Islet precursor cell (in vitro differentiated cells): ENCODE measurements at regions not wholly inside any gene's neighbourhood (a gene's known extent, or its start where the extent isn't known, plus 50 kb on each side); places are given as distances from the start of the nearest gene placed in this dataset.
"Not testable (repeated sequence)": the region's sequence is repeated elsewhere in the genome, so short reads cannot be mapped to it uniquely, and the experiment has no call there.

Experiments
- DNase-seq: peaks from one replicate; pipeline ENCODE4 v3.0.0-alpha.2; 2018

DNA sequence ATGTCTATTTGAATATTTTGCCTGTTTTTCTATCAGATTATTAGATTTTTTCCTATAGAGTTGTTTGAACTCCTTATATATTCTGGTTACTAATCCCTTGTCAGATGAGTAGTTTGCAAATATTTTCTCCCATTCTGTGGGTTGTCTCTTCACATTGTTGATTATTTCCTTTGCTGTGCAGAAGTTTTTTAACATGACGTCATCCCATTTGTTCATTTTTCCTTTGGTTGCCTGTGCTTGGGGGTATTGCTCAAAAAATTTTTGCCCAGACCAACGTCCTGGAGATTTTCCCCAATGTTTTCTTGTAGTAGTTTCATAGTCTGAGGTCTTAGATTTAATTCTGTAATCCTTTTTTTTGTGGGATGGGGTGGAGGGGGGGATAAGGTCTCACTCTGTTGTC is 168.7 kb upstream of the NFIA start:
- DNase-seq, result not testable (repeated sequence)

DNA sequence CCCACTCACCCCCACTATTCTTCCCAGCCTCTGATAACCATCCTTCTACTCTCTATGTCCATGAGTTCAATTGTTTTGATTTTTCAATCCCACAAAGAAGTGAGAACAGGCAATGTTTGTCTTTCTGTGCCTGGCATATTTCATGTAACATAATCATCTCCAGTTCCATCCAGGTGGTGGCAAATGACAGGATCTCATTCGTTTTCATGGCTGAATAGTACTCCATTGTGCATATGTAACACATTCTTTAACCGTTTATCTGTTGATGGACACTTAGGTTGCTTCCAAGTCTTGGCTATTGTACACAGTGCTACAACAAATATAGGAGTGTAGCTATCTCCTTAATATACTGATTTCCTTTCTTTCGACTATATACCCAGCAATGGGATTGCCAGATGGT is 169.3 kb upstream of the NFIA start:
- no peak for DNase-seq

DNA sequence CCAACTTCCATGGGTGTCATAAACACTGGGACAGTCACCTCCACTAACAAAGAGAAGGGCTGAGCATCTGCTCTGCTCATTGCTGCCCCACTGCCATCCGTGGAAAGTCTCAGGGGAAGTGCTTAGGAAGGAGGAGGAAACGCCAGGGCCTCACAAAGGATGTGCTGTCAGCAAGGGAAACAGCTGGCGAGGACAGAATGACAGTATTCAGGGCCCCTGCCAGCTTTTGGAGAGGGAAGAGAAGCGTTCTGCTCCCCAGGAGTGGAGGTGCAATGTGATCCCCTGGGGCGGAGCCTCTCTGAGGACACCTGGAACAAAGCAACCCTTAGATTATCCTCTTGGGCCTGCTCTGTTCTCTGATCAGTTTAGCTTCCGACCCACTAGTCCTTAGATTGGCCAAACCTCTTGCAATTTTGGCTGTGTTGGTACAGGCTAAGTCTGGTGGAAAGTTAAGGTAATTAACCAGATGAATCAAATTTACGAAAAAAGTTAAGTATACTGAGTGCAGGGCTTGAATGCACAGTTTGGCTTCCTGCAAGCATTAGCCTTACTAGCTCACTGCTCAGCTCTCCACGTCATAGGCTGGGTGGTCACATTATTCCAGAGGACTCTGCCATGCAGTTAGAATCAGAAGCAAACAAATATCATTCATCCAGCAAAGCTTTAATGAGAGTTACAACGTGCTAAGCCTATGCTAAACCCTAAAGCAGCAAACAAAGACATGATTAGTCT is 170.2 kb upstream of the NFIA start:
- no peak for DNase-seq

DNA sequence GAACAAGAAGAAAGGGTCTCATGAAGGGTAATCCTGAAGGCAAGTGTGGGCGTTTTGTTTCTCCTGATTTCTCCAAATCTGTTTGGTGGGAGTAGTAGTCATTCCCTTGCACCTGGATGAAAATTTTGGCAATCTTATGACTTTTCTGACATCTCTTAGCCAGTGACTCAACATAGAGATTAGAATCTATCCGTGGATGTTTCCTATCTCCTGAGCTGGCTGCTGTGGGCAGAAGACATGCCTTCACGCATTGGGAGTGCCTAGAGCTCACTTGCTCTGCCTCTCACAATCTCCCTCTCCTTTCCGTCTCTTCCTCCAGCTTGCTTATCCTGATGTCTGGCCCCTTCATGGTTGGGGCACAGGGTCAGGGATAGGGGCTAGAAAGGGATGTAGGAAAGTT is 174.2 kb upstream of the NFIA start:
- no peak for DNase-seq

DNA sequence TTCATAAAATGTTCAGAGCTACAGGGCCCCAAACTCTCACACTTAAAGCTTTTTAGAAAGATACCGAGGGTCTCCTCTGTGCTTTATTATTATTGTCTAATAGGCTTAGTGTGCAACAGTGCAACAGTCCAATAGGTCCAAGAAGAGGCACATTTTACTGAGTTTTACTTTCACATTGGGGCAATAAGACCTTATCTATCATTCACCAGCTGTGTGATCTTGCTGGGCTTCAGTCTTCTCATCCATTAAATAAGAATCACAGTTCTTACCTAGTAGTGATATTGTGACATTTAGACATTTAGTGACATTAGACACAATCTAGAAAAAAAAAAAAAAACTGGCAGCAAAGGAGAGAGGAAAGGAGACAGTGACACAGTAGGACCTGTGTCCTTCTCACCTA is 175.8 kb upstream of the NFIA start:
- no peak for DNase-seq

DNA sequence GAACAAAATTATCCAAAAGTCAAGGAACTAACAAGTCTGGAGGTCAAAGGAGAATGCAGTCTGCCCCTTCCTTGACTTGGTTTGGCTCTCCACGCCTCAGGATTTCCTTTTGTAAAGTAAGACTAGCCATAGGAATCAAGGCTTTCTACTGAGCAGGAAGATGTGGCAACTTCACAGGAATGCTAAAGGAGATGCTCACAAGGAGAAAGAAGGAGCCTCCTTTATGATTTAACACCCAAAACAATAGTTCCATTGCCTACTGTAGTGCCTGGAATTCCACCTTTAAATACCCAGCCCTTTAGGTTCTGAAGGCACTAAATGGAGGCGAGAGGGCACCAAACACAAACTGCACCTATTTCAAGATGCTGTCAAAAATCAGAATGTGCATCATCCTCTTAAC is 176.3 kb upstream of the NFIA start:
- no peak for DNase-seq

DNA sequence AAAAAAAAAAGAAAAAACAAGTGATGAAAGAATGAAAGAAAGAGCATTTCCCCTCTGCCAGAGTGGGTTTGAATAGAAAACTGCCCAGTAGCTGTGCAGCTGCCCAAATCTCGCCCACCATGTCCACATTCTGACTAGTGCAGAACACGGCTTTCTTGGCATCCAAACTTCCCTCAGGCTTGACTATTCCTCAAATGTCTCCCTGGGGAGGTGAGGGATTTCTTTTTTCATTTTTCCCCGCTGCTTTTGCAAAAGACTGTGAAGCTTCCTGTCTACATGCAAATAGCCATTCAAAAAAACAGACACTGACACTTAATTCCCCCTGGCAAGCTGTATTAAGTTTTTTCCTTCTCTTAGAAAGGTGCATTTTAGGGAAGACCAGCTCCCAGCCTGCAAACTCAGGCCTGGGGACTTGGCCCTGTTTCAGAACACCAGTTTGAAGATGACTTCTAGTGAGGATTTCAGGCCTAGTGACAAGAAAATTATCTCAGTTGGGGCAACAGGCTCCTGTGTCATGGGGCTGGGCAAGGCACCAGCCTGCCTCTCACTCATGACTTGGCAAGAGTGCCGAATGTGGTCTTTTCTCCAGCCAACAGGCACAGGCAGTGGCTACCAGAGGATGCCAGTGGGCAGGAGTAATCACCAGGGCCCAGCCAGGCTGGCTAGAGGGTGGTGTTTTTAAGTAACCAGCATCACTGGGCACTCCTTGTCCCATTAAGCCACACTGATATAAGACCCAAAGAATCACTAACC is 178.1 kb upstream of the NFIA start:
- no peak for DNase-seq

DNA sequence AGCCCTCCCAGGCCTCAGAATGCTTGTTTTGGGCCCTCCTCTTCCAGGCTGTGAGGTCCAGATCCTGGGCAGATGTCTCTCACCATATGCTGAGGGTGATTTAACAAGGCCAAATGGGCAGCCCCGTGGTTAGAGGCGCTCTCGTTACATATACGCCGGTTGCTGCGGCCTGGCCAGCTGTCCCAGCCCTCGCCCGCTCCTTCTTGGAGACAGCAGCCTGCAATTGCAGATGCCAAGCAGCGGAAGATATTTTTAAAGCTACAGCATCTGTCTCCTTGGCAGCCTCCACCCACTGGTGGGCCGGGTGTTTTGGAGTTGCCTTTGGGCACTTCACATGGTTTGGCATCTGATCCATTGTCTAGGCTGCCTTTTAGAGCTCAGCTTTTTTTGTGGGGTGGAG is 178.8 kb upstream of the NFIA start:
- DNase-seq, result no peak

DNA sequence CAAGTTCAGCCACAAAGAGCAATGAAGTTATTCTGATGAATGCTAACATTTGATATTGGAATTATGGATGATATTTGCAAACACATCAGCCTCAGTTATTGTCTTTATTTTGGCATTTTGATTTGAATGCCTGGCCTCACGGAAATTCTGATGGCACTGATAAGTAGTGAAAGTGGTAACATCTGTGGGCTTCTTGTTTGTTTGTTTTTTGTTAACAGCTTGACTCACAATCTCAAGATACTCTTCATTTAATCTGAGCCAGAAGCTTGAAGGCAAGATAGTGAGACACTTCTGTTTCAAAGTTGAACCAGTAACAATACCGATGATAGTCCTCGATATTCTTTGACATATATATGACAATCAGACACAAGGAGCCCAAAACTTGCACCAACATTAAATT is 182.9 kb upstream of the NFIA start:
- no peak for DNase-seq

DNA sequence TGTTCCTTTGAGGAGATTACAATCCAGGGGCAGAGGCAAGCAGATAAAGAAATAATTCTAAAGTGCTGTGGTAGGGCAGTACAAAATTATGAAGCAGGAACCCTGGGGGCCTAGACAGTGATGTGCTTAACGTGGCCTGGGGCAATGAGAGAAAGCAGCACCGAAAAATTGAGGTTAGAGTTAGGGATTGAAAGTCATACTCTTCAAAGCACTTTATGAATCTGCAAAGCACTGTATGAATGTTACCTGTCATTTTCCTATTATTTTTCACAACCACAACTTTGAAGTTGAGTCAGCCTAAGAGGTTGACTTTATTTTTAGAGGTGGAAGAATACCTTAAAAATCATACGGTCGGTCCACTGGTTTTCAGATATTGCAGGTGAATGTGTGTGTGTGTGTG is 183.4 kb upstream of the NFIA start:
- DNase-seq, result no peak

DNA sequence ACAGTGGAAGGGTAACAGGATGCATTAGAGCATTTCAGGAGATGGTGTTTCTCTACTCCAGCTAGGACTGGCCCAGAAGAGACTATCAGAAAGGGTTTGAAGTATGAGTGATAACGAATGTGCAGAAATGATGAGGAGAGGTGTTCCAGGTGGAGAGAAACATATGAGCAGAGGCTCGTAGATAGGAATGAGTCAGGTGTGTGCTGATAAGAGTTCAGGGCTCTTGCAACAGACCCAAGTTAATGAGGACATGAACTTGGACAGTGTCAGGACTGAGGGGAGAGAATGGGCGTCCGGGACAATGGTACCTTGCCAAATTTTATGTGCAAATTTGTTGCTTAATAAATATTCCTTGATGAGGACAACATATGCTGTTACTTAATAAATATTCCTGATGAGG is 183.9 kb upstream of the NFIA start:
- DNase-seq, result no peak

DNA sequence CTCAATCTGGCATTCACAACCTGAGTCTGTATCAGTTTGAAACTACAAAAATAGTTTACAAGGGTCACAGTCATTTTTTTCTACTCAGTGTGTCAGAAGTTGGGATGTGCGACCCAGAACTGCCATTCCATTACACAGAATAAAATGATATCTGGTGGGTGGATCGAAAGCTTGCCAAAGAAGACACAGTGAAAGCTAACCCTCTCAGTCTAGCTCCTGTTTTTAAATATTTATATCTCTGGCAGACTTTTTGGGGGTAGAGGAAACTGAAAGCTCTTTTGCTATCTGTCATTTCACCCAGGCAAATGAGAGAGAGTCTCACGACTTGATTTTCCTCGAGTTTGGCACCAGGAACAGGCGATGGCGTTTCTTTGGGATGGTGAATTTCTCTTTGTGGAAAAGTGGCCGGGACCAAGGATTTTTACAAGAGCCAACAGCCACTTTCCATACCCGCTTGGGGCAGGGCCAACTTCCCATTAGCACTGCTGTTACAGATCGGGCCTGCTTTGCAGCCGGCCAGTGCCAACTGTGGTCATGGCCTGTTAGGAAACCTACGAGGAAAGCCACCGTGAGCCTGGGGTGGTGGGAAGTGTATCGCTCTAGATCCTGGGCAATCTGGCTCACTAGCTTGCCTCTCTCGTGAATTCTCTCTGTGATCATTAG is 185.5 kb upstream of the NFIA start:
- no peak for DNase-seq

DNA sequence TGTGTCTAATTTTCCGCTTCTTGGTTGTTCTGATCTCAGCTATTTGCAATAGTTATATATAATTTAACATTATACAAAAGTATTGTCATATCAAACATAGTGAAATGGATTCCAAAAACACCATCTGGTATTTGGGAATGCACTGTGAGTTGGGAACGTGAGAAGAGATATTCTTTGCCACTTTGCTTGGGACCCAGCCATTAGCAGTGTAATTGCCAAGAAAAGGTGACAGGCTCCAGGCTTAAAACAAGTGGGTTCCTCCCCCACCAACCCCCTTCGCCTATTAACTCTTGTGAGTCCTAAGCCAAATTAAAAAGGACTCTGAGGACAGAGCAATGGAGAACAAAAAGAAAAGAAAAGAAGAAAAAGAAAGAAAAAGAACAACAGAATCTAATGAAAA is 186.7 kb upstream of the NFIA start:
- DNase-seq, result no peak

DNA sequence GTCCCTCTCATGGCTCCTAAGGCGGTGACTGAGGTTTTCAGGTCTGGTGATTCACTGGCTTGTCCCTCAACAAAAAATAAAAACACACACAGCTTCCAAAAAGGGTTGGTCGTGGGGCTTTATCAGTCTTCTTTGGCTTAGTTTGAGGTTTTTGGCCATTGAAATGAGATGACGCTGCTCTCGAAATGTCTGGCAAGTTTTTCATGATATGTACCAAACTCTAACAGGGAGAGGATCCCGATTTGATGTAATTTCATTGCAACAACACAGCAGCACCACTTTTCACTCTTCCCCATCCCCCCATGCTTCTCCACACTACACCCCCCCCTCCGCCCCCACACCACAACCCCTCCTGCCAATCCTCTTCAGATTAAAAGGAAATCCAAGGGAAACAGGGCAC is 187.1 kb upstream of the NFIA start:
- DNase-seq, result no peak

DNA sequence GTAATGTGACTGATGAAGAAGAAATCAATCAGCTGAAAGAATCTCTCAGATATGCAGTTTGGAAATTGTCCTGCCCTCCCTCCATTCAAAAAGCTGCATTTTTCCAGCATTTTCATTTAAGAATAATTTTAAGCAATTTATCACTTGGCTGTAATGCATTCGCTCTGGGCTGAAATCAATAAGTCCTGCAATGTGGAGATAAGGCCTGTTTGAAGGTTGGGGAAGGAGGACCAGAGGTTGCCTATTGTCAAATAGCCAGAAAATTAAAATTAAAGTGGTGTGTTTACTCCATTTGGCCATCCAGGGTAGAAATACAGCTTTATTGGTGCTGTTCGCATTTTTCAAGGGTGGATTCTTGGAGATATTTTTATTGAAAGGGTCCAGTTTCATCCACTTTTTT is 187.6 kb upstream of the NFIA start:
- no peak for DNase-seq

DNA sequence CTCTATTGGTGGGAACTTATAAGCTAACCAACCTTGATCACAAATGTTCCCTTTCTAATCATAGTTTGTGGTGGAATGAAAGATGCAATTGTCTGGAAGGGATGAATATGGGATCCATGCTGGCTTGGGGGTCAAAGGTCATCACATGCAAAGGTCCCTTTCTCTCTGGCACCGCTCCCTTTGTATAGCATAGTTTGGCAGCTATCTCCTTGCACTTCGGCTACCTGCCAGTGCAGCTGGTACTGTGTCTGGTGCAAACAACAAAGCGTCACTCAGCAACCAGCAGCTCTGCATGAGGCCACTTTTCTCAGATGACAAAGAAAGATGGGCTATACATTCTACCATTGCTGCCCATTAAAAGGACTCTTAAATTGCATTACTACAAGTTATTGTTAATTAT is 188.2 kb upstream of the NFIA start:
- no peak for DNase-seq

DNA sequence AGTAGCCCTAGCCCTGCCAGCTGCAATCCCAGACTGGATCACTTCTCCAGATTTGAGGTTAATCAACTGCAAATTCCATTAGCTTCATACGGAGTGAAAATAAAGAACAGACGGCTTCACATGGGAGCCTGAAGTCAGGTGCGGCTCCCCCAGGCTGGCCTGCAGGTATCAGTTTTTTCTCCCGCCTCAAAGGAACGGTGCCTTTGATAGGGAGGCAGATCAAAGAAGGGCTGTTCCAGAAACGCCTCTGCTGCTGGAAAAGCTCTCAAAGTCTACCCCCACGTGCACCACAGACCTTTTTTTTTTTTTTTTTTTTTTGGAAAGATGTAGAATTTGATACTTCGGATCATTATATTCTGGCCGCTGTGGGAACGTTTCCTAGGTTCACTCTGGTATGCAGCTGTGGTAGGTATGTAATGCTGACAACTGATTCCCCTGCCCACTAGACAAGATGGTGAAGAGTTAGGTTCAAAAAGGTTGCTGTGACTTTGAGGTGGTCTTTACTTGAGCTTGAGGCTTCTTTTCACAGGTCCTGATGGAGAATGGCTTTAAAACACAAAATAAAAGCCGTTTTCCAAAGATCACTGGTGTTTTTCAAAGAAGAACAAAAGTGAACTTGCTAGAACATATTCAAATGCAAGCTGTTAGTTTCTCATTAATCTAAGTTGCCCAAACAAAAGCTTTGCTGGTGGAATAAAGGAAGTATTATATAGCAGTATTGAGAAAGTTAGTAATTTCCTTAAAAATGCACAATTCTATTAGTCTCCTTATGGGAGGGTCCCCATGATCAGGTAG is 189.0 kb upstream of the NFIA start:
- DNase-seq, result no peak

DNA sequence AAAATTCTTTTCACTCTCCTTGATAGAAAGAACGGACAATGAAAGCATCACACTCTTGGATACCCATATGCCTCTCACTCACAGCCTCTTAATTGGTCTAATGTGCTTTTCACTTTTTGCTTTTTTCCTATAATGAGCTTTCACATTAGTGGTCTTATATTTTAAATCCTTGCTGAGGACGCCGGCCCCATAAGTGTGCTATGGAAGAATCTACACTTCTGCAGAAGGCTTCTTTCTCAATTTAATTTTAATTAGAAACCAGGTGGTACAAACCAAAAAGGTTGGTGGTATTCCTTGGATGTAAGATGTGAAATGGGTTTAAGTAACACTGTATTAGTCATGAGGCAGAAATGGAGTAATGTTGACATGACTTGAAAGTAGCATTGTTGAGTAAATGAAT is 190.6 kb upstream of the NFIA start:
- no peak for DNase-seq

DNA sequence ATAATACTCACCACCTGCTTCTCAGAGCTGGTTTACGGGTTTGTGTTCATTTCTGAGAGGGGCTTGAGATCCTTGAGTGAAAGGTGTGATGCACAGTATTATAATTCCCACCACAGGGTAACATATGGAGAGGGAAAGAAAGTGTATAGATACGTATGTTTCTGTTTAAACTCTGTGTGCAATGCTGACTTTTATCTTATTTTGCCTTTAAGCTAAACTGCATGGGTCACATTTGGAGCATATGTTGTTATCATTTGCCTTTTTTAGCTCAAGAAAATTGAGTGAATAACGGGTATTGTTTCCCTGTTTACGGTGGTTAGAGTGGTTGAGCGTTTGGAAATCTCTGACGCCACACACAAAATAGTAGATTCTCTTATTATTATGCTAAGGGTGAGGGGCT is 191.1 kb upstream of the NFIA start:
- DNase-seq, result no peak

DNA sequence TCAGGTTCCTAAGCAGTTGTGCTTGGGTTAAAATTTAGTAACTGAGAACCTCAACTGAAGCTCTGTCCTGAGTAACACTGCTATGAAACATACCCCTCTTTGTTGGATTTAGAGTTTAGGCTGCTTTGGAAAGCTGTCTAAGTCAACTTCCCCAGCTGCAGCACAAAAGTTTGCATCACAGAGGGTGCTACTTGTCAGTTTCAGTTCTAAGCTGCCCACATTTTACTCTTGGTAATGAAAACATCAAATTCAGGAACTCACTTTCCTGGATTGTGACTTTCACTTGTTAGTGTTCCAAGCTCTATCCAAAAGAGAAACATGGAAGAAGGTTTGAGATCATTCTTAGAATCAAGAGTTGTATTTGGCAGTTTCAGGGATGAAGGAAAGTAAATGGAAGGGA is 191.7 kb upstream of the NFIA start:
- no peak for DNase-seq

DNA sequence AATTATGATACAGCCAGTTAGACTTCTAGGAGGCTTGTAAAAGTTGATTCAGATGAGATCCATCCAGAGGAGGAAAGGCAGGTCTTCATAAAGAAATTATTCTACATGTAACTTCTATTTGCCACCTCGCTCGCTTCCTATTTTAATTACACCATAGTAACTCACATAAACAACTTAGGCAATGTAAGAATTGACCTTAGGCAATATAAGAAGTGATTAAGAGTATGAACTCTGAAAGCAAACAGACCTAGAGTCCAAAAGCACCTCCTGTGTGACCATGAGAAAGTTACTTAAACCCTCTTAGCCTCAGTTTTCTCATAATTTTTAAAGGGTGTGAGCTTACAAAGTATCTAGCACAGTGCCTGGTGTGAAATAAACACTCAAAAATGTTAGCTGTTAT is 192.7 kb upstream of the NFIA start:
- DNase-seq, result no peak

DNA sequence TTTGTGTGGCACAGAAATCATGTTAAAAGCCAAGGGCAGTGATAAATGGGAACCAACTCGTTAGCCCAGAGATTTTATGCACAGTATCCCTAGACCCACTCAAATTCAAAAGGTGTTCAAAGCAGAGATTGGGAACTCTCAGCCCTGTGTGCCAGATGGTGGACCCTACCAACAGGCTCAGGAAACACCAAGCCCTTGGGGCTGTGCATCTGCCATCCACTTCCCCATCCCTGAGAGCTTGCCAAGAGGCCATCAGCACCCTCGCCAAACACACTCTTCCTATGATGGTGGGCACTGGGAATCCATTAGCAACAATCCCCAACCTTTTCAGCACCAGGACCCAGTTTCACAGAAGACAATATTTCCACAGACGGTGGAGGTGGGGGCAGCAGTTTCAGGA is 194.2 kb upstream of the NFIA start:
- no peak for DNase-seq

DNA sequence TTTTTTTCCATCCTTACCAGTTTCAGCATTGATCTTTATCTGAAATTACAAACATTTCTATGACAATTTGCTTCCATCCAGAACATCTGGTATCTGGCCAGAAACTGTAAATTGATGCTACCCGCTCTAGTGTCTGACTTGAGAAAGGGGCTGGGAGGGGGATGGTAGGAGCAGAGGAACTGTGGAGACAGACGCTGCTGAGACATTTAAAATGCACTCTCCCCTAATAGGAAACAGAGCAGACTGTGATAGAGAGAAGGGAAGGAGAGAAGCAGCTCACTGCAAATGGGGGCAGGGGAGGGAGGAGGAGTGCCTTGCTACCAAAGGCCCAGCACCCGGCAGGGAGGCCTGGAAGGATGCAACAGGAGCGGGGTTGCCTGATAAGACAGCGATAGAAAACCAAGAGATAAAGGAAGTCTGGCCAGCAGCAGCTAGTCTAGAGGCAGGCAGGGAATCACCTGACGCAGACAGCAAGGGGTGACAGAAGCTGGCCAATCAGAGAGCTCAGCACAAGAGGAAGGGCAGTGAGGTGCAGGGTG is 195.5 kb upstream of the NFIA start:
- peak; percentile 94 for DNase-seq
